ENCODE measurements at regions not wholly inside any gene's neighbourhood (a gene's known extent, or its start where the extent isn't known, plus 50 kb on each side); places are given as distances from the start of the nearest gene placed in this dataset.
"Not testable (repeated sequence)": the region's sequence is repeated elsewhere in the genome, so short reads cannot be mapped to it uniquely, and the experiment has no call there.

DNA sequence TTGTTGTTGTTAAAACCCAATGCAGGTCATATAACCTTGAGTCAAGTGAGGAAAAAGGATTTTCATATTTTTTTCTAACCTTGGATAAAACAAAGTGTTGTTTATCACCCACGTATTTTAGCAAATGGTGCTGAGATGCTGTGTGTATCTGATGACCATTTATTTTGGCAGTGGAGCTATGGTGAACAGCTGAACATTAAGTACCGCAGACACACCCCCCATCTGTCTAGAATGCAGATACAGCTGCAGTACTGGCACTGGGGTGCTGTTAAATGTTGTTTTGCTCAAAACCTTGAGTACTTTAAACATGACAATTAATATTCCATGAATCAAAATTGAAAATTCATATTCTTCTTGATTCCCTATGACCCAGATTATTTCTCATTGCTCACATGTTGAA is 773.3 kb upstream of the SLC39A10 start:
- Histone ChIP-seq H3K4me3 (no peak overlapping the region), H3K27ac (no peak overlapping the region), H3K27me3 (no peaks in the 10 kb centered on the region), H3K4me1 (ENCODE audit: low read depth) (no peaks in the 10 kb centered on the region), H3K36me3 (no peaks in the 10 kb centered on the region), H3K9me3 (ENCODE audit: low read depth) (no peaks in the 10 kb centered on the region)
- no peak for DNase-seq (ENCODE audit: low read depth in 1 of 2, low spot score in 1 of 2)
- no peak for TF ChIP-seq CTCF (IDR thresholded peaks at IDR 0.05; ENCODE audit: low read depth, low read length)

DNA sequence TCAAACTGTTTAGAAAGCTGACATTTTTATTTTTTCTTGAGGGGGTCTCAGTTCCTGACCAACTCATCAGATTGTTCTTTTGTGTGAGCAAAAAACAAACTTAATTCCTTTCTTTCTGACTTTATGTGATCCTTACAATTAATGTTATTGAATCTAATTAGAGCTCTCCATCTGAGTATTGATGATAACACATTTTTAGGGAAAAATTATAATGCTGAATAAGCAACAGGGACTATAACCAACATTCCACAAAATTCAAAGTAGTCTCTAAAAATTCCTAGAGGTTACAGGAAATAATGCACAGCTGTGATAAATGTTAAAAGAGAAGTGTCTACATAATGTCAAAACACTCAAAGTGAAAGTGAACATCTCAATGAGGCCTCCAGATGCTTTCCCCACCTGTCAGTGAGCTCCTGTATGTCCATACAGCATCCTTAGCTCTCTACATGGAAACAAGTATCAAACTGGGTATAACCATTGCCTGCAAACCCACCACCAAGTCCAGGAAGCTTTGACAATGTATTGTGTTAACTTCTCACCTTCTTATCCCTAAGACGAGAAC is 786.0 kb upstream of the SLC39A10 start:
- no peaks in the 10 kb centered on the region for H3K4me1 ChIP-seq (ENCODE audit: low read depth)
- TF ChIP-seq CTCF (IDR thresholded peaks at IDR 0.05; ENCODE audit: low read depth, low read length): no peak
- no peak overlapping the region for H3K4me3 ChIP-seq
- no peaks in the 10 kb centered on the region for H3K27me3 ChIP-seq
- no peak for DNase-seq (ENCODE audit: low read depth in 1 of 2, low spot score in 1 of 2)
- H3K36me3 ChIP-seq: no peaks in the 10 kb centered on the region
- no peak overlapping the region for H3K27ac ChIP-seq
- no peaks in the 10 kb centered on the region for H3K9me3 ChIP-seq (ENCODE audit: low read depth)

DNA sequence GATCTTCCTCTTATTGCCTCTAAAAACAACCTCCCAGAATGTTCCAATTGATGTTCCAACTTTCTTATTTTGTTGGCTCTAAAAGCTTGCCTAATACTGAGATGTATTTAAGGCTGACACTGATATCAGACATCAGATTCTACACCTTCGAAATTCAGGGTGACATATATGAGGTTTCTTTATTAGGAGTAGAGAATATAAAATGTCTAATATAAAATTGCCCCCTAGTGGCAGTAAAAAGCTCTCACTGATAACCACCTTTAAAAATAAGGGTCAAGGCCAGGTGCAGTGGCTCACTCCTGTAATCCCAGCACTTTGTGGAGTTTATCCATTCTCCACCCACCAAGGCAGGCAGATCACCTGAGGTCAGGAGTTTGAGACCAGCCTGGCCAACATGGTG is 789.7 kb upstream of the SLC39A10 start:
- no peak overlapping the region for H3K4me3 ChIP-seq
- no peaks in the 10 kb centered on the region for H3K36me3 ChIP-seq
- H3K27me3 ChIP-seq: no peaks in the 10 kb centered on the region
- H3K9me3 ChIP-seq (ENCODE audit: low read depth): no peaks in the 10 kb centered on the region
- peak; percentile 3 to 35 for DNase-seq (ENCODE audit: low read depth in 1 of 2, low spot score in 1 of 2)
- no peaks in the 10 kb centered on the region for H3K4me1 ChIP-seq (ENCODE audit: low read depth)
- H3K27ac ChIP-seq: no peak overlapping the region
- TF ChIP-seq CTCF (IDR thresholded peaks at IDR 0.05; ENCODE audit: low read depth, low read length): peak; percentile 33

- Histone ChIP-seq H3K27me3 (no peaks in the 10 kb centered on the region), H3K4me3 (no peak overlapping the region), H3K27ac (no peak overlapping the region), H3K9me3 (ENCODE audit: low read depth) (no peaks in the 10 kb centered on the region), H3K4me1 (ENCODE audit: low read depth) (no peaks in the 10 kb centered on the region), H3K36me3 (no peaks in the 10 kb centered on the region)
- TF ChIP-seq CTCF (IDR thresholded peaks at IDR 0.05; ENCODE audit: low read depth, low read length): no peak
- DNase-seq (ENCODE audit: low read depth in 1 of 2, low spot score in 1 of 2): no peak
Measured at GRCh38 chr2:194854941-194855340, 802.1 kb upstream of the SLC39A10 start.

GRCh38 chr2:194842871-194843270 is 814.2 kb upstream of the SLC39A10 start:
- DNase-seq (ENCODE audit: low read depth in 1 of 2, low spot score in 1 of 2): peak in 1 of 2 donors; percentile 68
- no peaks in the 10 kb centered on the region for H3K9me3 ChIP-seq (ENCODE audit: low read depth)
- no peaks in the 10 kb centered on the region for H3K36me3 ChIP-seq
- H3K4me1 ChIP-seq (ENCODE audit: low read depth): peaks cover 21% of the 10 kb centered on the region
- no peaks in the 10 kb centered on the region for H3K27me3 ChIP-seq
- peak overlapping the region; percentile 60 for H3K27ac ChIP-seq
- H3K4me3 ChIP-seq: no peak overlapping the region
- TF ChIP-seq CTCF (IDR thresholded peaks at IDR 0.05; ENCODE audit: low read depth, low read length): no peak

DNA sequence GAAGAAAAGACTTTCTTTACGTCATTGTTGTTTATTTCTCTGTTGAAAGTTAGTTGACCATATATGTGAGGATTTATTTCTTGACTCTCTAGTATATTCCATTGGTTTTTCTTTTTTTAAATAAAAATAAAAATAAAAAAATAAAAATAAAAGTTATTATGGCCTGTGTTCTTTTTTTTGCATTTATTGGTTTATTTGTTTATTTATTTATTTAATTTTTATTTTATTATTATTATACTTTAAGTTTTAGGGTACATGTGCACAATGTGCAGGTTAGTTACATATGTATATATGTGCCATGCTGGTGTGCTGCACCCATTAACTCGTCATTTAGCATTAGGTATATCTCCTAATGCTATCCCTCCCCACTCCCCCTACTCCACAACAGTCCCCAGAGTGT is 822.7 kb upstream of the SLC39A10 start:
- not testable (repeated sequence) for H3K36me3 ChIP-seq; H3K27ac ChIP-seq; H3K4me3 ChIP-seq; H3K4me1 ChIP-seq (ENCODE audit: low read depth); H3K9me3 ChIP-seq (ENCODE audit: low read depth); DNase-seq (ENCODE audit: low read depth in 1 of 2, low spot score in 1 of 2); H3K27me3 ChIP-seq
